ENCODE measurements at regions not wholly inside any gene's neighbourhood (a gene's known extent, or its start where the extent isn't known, plus 50 kb on each side); places are given as distances from the start of the nearest gene placed in this dataset.
"Not testable (repeated sequence)": the region's sequence is repeated elsewhere in the genome, so short reads cannot be mapped to it uniquely, and the experiment has no call there.

DNA sequence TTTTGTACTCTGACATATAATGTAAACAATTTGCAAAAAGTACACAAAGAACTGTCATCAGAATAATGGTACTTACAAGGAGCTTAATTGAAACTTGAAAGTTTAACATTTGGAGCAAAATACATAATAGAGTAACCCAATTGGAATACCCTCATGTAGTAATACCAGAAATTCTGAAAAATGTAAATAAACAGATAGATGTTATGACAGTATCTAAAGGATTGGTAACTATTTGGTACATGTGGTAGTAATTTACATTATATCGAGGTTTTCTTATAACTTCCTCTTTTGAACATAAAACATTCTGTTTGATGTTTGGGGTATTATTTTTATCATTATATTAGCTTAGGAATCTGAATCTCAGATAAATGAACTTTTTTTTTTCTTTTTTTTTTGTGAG lies 211.7 kb upstream of the ELL2 start:
- Histone ChIP-seq H4K20me1 (ENCODE audit: insufficient read depth) (no peaks in the 10 kb centered on the region), H3K9ac (ENCODE audit: low read length) (no peak overlapping the region), H3K36me3 (ENCODE audit: control insufficient read depth in 1 of 2, insufficient read depth in 2 of 2, low read length in 2 of 2) (no peaks in the 10 kb centered on the region), H3K9me2 (ENCODE audit: insufficient read depth) (no peaks in the 10 kb centered on the region), H3K4me1 (ENCODE audit: control insufficient read depth in 1 of 2, insufficient read depth in 2 of 2, low read length in 2 of 2) (peaks cover 0 to 10% of the 10 kb centered on the region in 2 experiments; a peak in 3 of 4 replicates), H3K79me2 (ENCODE audit: insufficient read depth, low read length) (no peaks in the 10 kb centered on the region), H3K27ac (ENCODE audit: low read depth, low read length) (no peak overlapping the region), H3K27me3 (ENCODE audit: insufficient read depth, low read length) (no peaks in the 10 kb centered on the region), H3K4me2 (ENCODE audit: low read length) (no peak overlapping the region), H3K4me3 (replicated peaks in 1 of 2; ENCODE audit: low read depth in 1 of 2, low read length in 2 of 2) (no peak overlapping the region), H2AFZ (ENCODE audit: low read depth, low read length, poor library complexity, severe bottlenecking) (no peak overlapping the region), H3K9me3 (ENCODE audit: control insufficient read depth in 1 of 2, insufficient read depth in 1 of 2, low read depth in 1 of 2, low read length in 2 of 2) (no peaks in the 10 kb centered on the region)
- CTCF ChIA-PET, result no interaction called here
- RAD21 ChIA-PET (ENCODE audit: low non-redundant PET in 1 of 2, low total read pairs in 2 of 2, uncharacterized antibody in 2 of 2, unreplicated experiment in 2 of 2), result no interaction called here
- intact Hi-C loops (cut with micrococcal nuclease), result no loop called here
- no peak for ATAC-seq
- TF ChIP-seq RAD21 (IDR thresholded peaks at IDR 0.05; ENCODE audit: low read depth) (no peak), YY1 (IDR thresholded peaks at IDR 0.05; ENCODE audit: extremely low read depth, insufficient replicate concordance, low read depth, low read length) (no peak), SP1 (IDR thresholded peaks at IDR 0.05; ENCODE audit: low read depth) (no peak)
- no TSS peak for BruUV-seq (replicated peaks)
- no peak for DNase-seq (ENCODE audit: low read depth, low spot score)
- POLR2A ChIA-PET, result no interaction called here

DNA sequence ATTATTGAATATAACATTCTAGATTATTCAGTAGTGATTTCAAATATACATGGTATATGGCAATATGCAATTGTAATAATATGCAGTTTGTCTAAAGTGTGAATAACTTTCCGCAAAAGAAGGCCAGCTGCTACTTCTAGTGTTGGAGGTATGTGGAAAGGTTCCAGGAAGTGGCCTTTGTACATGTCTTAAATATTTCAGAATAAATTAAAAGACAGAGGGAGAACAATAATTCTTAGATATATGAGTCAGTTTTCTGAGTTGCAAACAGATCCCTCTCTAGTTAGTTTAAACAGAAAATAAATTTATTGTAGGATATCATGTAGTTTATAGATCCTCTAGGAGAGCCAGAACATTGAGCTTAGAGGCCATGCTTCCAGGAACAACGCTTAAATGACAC lies 210.8 kb upstream of the ELL2 start:
- Histone ChIP-seq H3K9ac (ENCODE audit: low read length) (no peak overlapping the region), H3K9me3 (ENCODE audit: control insufficient read depth in 1 of 2, insufficient read depth in 1 of 2, low read depth in 1 of 2, low read length in 2 of 2) (no peaks in the 10 kb centered on the region), H2AFZ (ENCODE audit: low read depth, low read length, poor library complexity, severe bottlenecking) (no peak overlapping the region), H3K36me3 (ENCODE audit: control insufficient read depth in 1 of 2, insufficient read depth in 2 of 2, low read length in 2 of 2) (no peaks in the 10 kb centered on the region), H3K9me2 (ENCODE audit: insufficient read depth) (no peaks in the 10 kb centered on the region), H4K20me1 (ENCODE audit: insufficient read depth) (no peaks in the 10 kb centered on the region), H3K4me1 (ENCODE audit: control insufficient read depth in 1 of 2, insufficient read depth in 2 of 2, low read length in 2 of 2) (peaks cover 0 to 5% of the 10 kb centered on the region in 2 experiments; a peak in 3 of 4 replicates), H3K27me3 (ENCODE audit: insufficient read depth, low read length) (no peaks in the 10 kb centered on the region), H3K79me2 (ENCODE audit: insufficient read depth, low read length) (no peaks in the 10 kb centered on the region), H3K4me2 (ENCODE audit: low read length) (no peak overlapping the region), H3K4me3 (replicated peaks in 1 of 2; ENCODE audit: low read depth in 1 of 2, low read length in 2 of 2) (no peak overlapping the region), H3K27ac (ENCODE audit: low read depth, low read length) (no peak overlapping the region)
- TF ChIP-seq POLR2AphosphoS5 (IDR thresholded peaks at IDR 0.05; ENCODE audit: low read depth, low read length) (no peak), TCF7L2 (IDR thresholded peaks at IDR 0.05; ENCODE audit: borderline replicate concordance, extremely low read depth, insufficient read depth, insufficient read length) (no peak), SRF (IDR thresholded peaks at IDR 0.05; ENCODE audit: low read depth) (no peak), JUND (IDR thresholded peaks at IDR 0.05) (no peak), ZBTB33 (IDR thresholded peaks at IDR 0.05; ENCODE audit: extremely low read depth, insufficient replicate concordance, low read length) (no peak), SP1 (IDR thresholded peaks at IDR 0.05; ENCODE audit: low read depth) (no peak), ATF3 (IDR thresholded peaks at IDR 0.05) (no peak), ELF1 (IDR thresholded peaks at IDR 0.05; ENCODE audit: borderline replicate concordance, low read depth) (no peak), EZH2 (IDR thresholded peaks at IDR 0.05) (no peak), RAD21 (IDR thresholded peaks at IDR 0.05; ENCODE audit: low read depth) (no peak), CBX3 (IDR thresholded peaks at IDR 0.05; ENCODE audit: low read depth) (no peak), POLR2A (IDR thresholded peaks at IDR 0.05; ENCODE audit: borderline replicate concordance, extremely low read depth, insufficient read depth, insufficient read length) (no peak), EZH2phosphoT487 (IDR thresholded peaks at IDR 0.05; ENCODE audit: borderline replicate concordance) (no peak)
- intact Hi-C loops (cut with micrococcal nuclease), result no loop called here
- RAD21 ChIA-PET (ENCODE audit: low non-redundant PET in 1 of 2, low total read pairs in 2 of 2, uncharacterized antibody in 2 of 2, unreplicated experiment in 2 of 2), result no interaction called here
- DNase-seq (ENCODE audit: low read depth, low spot score) (no peak), ATAC-seq (no peak)
- BruUV-seq (replicated peaks), result no TSS peak
- CTCF ChIA-PET, result no interaction called here
- POLR2A ChIA-PET, result no interaction called here

DNA sequence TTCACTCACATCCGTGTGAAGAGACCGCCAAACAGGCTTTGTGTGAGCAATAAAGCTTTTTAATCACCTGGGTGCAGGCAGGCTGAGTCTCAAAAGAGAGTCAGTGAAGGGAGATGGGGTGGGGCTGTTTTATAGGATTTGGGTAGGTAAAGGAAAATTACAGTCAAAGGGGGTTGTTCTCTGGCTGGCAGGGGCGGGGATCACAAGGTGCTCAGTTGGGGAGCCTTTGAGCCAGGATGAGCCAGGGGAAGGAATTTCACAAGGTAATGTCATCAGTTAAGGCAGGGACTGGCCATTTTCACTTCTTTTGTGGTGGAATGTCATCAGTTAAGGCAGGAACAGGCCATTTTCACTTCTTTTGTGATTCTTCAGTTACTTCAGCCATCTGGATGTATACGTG lies 210.3 kb upstream of the ELL2 start:
- DNase-seq (ENCODE audit: low read depth, low spot score); H3K4me1 ChIP-seq (ENCODE audit: control insufficient read depth in 1 of 2, insufficient read depth in 2 of 2, low read length in 2 of 2); H3K27ac ChIP-seq (ENCODE audit: low read depth, low read length); H3K9me3 ChIP-seq (ENCODE audit: control insufficient read depth in 1 of 2, insufficient read depth in 1 of 2, low read depth in 1 of 2, low read length in 2 of 2); CTCF ChIA-PET; RAD21 ChIA-PET (ENCODE audit: low non-redundant PET in 1 of 2, low total read pairs in 2 of 2, uncharacterized antibody in 2 of 2, unreplicated experiment in 2 of 2); BruUV-seq (replicated peaks); H3K9ac ChIP-seq (ENCODE audit: low read length); H4K20me1 ChIP-seq (ENCODE audit: insufficient read depth); H3K36me3 ChIP-seq (ENCODE audit: control insufficient read depth in 1 of 2, insufficient read depth in 2 of 2, low read length in 2 of 2); H3K9me2 ChIP-seq (ENCODE audit: insufficient read depth); H3K79me2 ChIP-seq (ENCODE audit: insufficient read depth, low read length); H3K4me3 ChIP-seq (replicated peaks in 1 of 2; ENCODE audit: low read depth in 1 of 2, low read length in 2 of 2); POLR2A ChIA-PET; ATAC-seq; H3K27me3 ChIP-seq (ENCODE audit: insufficient read depth, low read length); intact Hi-C loops (cut with micrococcal nuclease); H3K4me2 ChIP-seq (ENCODE audit: low read length); H2AFZ ChIP-seq (ENCODE audit: low read depth, low read length, poor library complexity, severe bottlenecking): not testable (repeated sequence)

All from HCT116 (cell line).